Right ventricle myocardium inferior (tissue), 1 donor: ENCODE measurements at regions not wholly inside any gene's neighbourhood (a gene's known extent, or its start where the extent isn't known, plus 50 kb on each side); places are given as distances from the start of the nearest gene placed in this dataset.

Experiments used
- ATAC-seq: fragments of 200-7000 bp; cut with Tn5 transposase; one replicate; pipeline ENCODE4 v1.9.1; 2020; ENCODE audit warnings: mild to moderate bottlenecking, moderate library complexity
- DNase-seq: peaks from one replicate; pipeline ENCODE4 v3.0.0; 2021; ENCODE audit errors: missing footprints
- intact Hi-C: fragments of 100-400 bp; cut with DNase I; formaldehyde crosslinking; loops from one replicate; pipeline ENCODE4 v1.11.0; 2022
- donor health status: DM: no; HTN: yes; CAD: no; lungs with severe emphysema.

DNA sequence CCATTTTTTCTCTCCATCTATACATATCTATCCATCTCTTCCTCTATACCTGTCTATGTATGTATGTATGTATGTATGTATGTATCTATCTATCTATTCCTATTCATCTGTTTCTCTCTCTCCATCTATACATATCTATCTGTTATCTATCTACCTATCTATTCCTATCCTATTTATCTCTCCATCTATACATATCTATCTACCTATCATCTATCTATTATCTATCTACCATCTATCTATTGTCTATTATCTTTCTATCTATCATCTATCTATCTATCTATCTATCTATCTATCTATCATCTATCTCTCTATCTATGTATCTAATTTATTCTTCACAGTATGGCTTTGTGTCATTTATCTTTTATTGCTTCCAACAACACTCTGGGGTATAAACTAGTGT is 1124.4 kb downstream of the TYW1 start:
- no peak for ATAC-seq
- intact Hi-C loops: no loop called here

DNA sequence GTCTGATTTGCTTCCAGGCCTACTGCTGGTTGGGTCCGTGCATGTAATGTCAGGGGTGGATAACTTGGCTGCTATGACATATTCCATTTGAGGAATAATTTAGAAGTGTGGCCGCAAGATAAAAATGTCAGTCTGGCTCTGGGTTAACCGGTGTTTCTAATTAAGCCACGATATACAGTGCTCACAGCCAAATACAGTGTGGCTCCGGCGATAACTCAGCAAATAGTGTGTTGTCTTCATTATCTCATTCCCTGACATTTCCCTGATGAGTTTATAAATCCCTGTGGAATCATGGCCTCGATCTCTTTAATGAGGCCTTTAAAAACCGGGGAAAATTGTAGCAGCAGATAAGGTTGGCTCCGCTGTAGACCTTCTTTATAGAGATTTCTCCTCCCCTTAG is 1125.0 kb downstream of the TYW1 start:
- no peak for DNase-seq
- intact Hi-C loops: no loop called here
- no peak for ATAC-seq

More for the DNA sequence above, 1124.4 kb downstream of the TYW1 start:
- DNase-seq: no peak

- DNase-seq (no peak), ATAC-seq (no peak)
- intact Hi-C loops: no loop called here
Measured at GRCh38 chr7:68122801-68123200, 1126.2 kb downstream of the TYW1 start.

DNA sequence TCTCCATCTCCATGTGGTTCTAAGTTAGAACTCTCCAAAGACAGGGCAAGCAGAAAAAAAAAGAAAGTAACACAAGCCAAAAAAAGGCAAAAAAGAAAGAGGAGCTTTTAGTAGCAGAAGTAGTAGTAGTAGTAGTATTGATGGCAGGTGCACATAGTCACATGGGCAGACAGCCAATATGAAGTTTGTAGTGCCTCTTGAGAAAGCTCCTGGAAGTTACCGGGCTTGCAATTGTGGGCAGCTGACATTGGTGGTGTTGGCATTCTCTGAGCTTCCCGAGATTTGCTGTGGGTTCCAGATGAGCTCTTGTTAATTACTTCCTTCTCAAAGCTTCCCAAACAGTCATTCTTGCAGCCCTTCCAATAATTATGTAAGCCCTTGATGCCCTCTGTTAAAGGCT is 1128.5 kb downstream of the TYW1 start:
- intact Hi-C loops: no loop called here

GRCh38 chr7:68133045-68133444 is 1136.4 kb downstream of the TYW1 start:
- no peak for ATAC-seq
- intact Hi-C loops: no loop called here
- DNase-seq: no peak

More for the DNA sequence above, 1128.5 kb downstream of the TYW1 start:
- DNase-seq: no peak
- no peak for ATAC-seq

DNA sequence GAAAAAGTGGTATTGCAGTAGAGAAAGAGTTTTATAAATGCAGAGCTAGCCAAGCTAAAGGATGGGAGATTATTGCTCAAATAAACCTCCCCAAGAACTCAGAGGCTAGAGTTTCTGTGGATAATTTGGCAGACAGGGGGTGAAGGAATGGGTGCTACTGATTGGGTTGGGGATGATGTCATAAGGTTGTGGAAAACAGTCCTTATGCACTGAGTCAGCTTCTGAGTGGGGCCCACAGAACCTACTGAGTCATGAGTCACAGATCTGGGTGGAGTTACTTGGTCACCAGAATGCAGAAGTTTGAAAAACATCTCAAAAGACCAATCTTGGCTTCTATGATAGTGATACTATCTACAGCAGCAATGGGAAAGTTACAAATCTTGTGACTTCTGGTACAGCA is 1146.7 kb downstream of the TYW1 start:
- intact Hi-C loops: no loop called here
- ATAC-seq (no peak), DNase-seq (no peak)

DNA sequence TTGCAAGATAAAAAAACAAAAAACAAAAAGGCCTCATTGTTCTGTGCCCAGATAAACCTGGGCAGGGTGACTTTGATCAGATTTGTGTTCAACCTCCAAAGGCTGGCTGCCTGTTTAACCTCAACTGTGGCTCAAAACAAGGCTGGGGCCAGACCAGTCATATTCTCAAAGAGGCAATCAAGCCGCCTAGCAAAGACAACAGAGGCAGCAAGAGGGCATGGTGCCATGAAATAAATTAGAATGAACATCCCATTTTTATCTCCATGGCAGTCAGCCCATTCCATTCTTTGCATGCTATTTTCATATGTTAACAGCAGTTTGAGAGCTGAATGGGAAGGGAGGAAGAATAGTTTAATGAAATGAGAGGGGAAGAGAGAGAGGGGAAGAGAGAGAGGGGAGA is 1150.3 kb downstream of the TYW1 start:
- intact Hi-C loops: no loop called here
- DNase-seq (no peak), ATAC-seq (no peak)

- DNase-seq (no peak), ATAC-seq (no peak)
- intact Hi-C loops: no loop called here
Measured at GRCh38 chr7:68147614-68148238, 1151.1 kb downstream of the TYW1 start.

DNA sequence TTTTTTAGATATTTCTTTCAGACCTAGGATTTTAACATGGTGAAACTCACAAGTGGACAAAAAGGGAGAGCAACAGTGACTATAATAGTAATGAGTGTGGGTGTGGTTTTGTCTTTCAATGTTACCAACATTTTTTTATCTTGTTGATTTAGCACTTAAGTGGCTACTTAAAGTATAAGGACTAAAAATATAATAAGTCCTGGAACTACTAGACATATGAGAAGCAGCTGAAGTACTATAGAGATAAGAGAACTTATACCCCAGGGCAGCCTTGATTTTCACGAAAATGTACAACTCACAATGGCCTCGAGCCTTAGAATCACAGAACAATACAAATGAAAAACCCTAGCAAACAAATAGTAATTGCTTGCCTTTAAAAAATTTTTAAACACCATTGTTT is 1151.8 kb downstream of the TYW1 start:
- no peak for DNase-seq
- intact Hi-C loops: no loop called here
- no peak for ATAC-seq

GRCh38 chr7:68152205-68152604 is 1155.6 kb downstream of the TYW1 start:
- intact Hi-C loops: no loop called here
- DNase-seq: no peak
- ATAC-seq: no peak

GRCh38 chr7:68155676-68156075 is 1159.0 kb downstream of the TYW1 start:
- DNase-seq: no peak
- ATAC-seq: no peak
- intact Hi-C loops: no loop called here

GRCh38 chr7:68158686-68159295 is 1162.2 kb downstream of the TYW1 start:
- no peak for DNase-seq
- intact Hi-C loops: no loop called here
- no peak for ATAC-seq

DNA sequence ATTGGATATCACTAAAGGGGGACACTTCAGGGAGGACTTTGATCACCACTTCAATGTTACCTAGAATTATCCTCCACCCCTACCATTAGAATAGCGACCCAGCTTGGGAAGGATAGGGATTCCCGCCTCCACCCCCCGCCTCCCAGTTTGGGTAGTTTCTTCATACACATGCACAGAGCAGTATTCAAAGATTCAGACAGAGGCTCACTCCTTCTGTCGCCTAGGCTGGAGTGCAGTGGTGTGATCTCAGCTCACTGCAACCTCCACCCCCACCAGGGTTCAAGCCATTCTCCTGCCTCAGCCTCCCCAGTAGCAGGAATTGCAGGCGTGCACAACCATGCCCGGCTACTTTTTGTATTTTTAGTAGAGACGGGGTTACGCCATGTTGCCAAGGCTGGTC is 1166.1 kb downstream of the TYW1 start:
- DNase-seq: no peak
- ATAC-seq: no peak
- intact Hi-C loops: no loop called here

- intact Hi-C loops: no loop called here
- no peak for ATAC-seq
- no peak for DNase-seq
Measured at GRCh38 chr7:68166525-68166924, 1169.9 kb downstream of the TYW1 start.

DNA sequence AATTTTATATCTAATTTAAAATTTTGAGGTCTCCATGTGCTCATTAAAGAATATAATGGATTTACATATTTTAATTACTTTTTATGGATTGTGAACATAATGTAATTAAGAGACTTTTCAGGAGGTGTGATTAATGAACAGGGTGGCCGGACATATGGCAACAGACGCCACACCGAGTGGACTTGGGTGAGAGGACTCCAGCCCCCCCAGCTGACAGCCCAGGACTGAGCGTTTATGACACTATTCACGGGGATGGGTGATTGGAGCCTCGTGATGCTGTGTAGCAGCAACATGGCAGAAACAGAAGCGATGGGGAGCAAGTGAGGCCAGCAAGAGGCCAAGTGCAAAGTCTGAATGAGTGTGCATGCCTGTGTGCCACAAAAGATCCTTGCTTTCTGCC is 1176.9 kb downstream of the TYW1 start:
- no peak for DNase-seq
- intact Hi-C loops: loop anchor here (10.0 kb wide), 1 partner anchor 1861 kb away; no protein-coding TSS in a partner anchor
- ATAC-seq: no peak

GRCh38 chr7:68176974-68177373 is 1180.3 kb downstream of the TYW1 start:
- ATAC-seq (peak; percentile 56), DNase-seq (no peak)
- intact Hi-C loops: loop anchor here (10.0 kb wide), 1 partner anchor 1858 kb away; no protein-coding TSS in a partner anchor

DNA sequence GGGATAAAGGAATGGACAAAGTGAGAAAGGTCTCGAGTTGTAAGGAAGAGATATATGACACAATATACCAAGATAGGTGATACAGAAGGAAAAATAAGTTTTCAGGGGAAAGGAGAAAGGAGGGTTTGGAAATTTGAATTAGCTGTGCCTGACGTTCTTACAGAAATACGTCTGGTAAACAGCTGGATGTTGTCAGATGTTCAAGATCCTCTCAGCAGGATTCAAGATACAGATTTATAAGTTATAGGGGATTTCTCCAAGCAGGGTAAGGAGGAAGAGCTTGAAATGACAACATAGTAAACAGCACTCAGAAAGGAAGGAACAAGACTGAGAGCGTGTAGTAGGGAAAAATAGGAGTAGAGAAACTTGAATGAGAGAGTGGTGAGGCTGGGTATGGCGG is 1184.1 kb downstream of the TYW1 start:
- intact Hi-C loops: loop anchor here (10.0 kb wide), 1 partner anchor 244 kb away; no protein-coding TSS in a partner anchor
- ATAC-seq: no peak
- DNase-seq: no peak

GRCh38 chr7:68183176-68183575 is 1186.5 kb downstream of the TYW1 start:
- intact Hi-C loops: loop anchor here (10.0 kb wide), 1 partner anchor 242 kb away; no protein-coding TSS in a partner anchor
- DNase-seq (no peak), ATAC-seq (no peak)

DNA sequence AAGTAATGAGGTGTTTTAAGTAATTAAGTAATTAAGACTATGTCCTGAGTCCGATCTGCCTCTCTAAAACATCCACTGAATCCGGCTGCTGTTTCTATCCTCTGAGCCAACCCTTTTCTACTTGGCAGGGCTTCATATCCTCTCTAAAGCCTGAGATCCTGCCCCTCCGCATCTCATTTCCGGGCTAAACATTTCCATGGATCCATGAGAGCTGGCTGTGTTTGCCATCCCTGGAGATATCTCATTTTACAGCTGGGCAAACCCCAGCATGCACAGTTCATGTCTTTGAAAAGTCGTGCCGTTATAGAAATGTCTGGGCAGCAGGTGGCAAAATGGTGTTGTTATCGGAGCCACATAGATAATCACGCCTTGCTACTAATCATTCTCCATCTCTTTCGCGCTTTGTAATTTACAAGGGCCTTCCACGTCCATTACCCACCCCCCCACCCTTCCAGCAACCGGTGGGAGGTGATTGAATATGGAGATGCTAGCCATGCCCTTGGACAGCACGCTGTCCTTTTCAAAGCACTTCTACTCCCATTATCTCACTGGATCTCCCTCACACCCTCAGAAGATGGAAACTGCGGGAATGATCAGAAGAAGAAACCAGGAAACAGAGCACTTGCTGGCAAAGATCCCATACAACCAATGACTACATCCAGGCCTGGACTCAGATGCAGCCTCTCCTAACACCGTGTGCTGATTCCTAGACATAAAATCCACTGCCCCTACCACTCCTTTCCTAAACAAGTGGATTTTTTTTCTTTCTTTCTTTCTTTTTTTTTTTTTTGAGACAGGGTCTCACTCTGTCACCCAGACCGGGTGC is 1189.2 kb downstream of the TYW1 start:
- DNase-seq: no peak
- intact Hi-C loops: loop anchor here (10.0 kb wide), 1 partner anchor 239 kb away; no protein-coding TSS in a partner anchor

DNA sequence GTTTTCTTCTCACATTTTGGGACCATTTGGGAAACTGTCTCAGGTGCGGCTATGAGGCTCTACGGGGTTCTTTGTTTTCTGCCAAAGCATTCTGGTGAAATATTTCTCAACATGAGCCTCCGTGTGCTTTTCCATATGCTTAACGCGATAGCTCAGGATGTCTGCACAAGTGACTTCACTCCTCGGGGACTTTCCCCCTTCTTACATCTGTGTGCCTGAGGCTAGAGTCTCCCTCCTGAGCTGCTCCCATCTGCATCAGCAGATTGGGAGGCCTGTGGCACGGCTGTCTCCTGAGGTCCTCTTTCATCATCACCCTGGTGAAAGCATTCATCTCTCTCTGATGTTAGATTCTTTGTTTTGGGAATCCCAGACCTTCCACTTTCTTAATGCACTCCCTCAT is 1190.9 kb downstream of the TYW1 start:
- no peak for ATAC-seq
- DNase-seq: no peak
- intact Hi-C loops: loop anchor here (10.0 kb wide), 1 partner anchor 237 kb away; no protein-coding TSS in a partner anchor

More for the DNA sequence above, 1189.2 kb downstream of the TYW1 start:
- ATAC-seq: no peak
